Hepatocyte (in vitro differentiated cells): ENCODE measurements at regions not wholly inside any gene's neighbourhood (a gene's known extent, or its start where the extent isn't known, plus 50 kb on each side); places are given as distances from the start of the nearest gene placed in this dataset.

Source experiments
- CTCF ChIP-seq: fragments of 200-600 bp; sonication (generic); IDR thresholded peaks from 2 replicates; pipeline ENCODE4 v1.5.1; 2016; ENCODE audit warnings: antibody characterized with exemption, mild to moderate bottlenecking; ENCODE audit not compliant: poor library complexity
- EZH2 ChIP-seq: fragments of 200-600 bp; sonication (generic); IDR thresholded peaks from 2 replicates; pipeline ENCODE4 v1.6.1; 2016; ENCODE audit warnings: antibody characterized with exemption, mild to moderate bottlenecking, borderline replicate concordance
- EZH2phosphoT487 ChIP-seq: fragments of 200-600 bp; sonication (generic); IDR thresholded peaks from one replicate; pipeline ENCODE4 v1.6.1; 2018; ENCODE audit warnings: antibody characterized with exemption, mild to moderate bottlenecking, low read depth, moderate library complexity; ENCODE audit not compliant: unreplicated experiment, severe bottlenecking

GRCh38 chr21:35107520-35107919, 58.4 kb upstream of the RUNX1 start:
- no peak for TF ChIP-seq CTCF
- TF ChIP-seq EZH2, result no peak
- no peak for TF ChIP-seq EZH2phosphoT487
